GM06990 (cell line): ENCODE measurements at regions not wholly inside any gene's neighbourhood (a gene's known extent, or its start where the extent isn't known, plus 50 kb on each side); places are given as distances from the start of the nearest gene placed in this dataset.

Experiments
- DNase-seq: peaks from one replicate; pipeline ENCODE4 v3.0.0-alpha.2; 2011; ENCODE audit not compliant: insufficient read length; ENCODE audit errors: extremely low read depth
- H3K27me3 ChIP-seq: replicated peaks from 2 replicates; pipeline ENCODE4 v1.6.0; 2011; ENCODE audit warnings: low read length; ENCODE audit not compliant: control insufficient read depth, insufficient read depth
- H3K36me3 ChIP-seq: 2 replicates; pipeline ENCODE4 v1.5.1; 2011; ENCODE audit warnings: low read length; ENCODE audit not compliant: control insufficient read depth, insufficient read depth
- H3K4me3 ChIP-seq: replicated peaks from 2 replicates; pipeline ENCODE4 v1.5.1; 2011; ENCODE audit warnings: low read depth, mild to moderate bottlenecking, control low read depth, low read length
- CTCF ChIP-seq: IDR thresholded peaks from 2 replicates; pipeline ENCODE4 v1.5.1; 2011; ENCODE audit warnings: low read length, control low read depth, mild to moderate bottlenecking, inconsistent platforms; ENCODE audit not compliant: insufficient read depth, poor library complexity, severe bottlenecking

- DNase-seq, result no peak
- H3K36me3 ChIP-seq, result no peaks in the 10 kb centered on the region
- H3K4me3 ChIP-seq, result no peak overlapping the region
- no peak for TF ChIP-seq CTCF
- no peaks in the 10 kb centered on the region; the same call in 1 of the 2 replicates for H3K27me3 ChIP-seq
Measured at GRCh38 chr7:116188-116981, 76.0 kb upstream of the FAM20C start.

- H3K4me3 ChIP-seq, result no peak overlapping the region
- peaks cover 1% of the 10 kb centered on the region for H3K27me3 ChIP-seq
- H3K36me3 ChIP-seq, result no peaks in the 10 kb centered on the region
- TF ChIP-seq CTCF, result no peak
- DNase-seq, result no peak
Measured at GRCh38 chr7:117836-118614, 74.3 kb upstream of the FAM20C start.

DNA sequence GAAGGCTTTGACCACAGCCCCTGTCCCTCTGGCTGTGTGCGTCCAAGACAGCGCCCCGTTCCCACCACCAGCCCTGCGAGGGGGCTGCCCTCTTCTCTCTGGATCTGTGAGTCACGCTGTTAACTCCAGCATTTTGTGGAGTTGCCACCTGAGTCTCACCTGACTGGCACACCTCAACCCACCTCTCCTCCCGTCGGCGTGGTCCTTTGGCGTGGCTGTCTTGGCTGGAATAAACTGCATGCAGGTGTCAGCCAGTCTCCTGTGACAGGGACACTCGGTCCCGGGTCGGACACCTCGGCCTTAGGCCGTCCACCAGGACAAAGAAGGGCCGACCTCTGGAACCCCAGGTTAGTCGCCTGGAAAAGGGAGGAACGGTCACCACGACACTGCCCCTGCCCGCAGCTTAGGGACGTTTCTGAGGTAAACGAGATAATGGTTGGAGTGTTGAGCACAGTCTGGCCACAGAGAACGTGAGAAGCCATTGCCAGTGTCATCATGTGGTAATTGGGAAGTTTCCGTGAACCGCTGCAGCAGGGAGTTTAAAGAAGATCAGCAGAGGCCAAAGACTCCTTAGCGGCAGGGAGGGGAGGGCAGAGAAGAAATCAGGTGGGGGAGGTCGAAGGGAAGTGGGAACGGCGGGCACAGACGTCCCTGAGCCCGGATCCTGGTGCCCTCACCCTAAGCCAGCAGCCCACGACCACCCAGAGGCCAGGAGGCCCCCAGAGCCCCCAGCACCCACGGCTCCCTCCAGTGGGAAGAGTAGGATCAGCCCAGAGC is 73.6 kb upstream of the FAM20C start:
- no peak for TF ChIP-seq CTCF
- Histone ChIP-seq H3K27me3 (peaks cover 1% of the 10 kb centered on the region), H3K4me3 (no peak overlapping the region), H3K36me3 (no peaks in the 10 kb centered on the region)
- DNase-seq, result no peak

DNA sequence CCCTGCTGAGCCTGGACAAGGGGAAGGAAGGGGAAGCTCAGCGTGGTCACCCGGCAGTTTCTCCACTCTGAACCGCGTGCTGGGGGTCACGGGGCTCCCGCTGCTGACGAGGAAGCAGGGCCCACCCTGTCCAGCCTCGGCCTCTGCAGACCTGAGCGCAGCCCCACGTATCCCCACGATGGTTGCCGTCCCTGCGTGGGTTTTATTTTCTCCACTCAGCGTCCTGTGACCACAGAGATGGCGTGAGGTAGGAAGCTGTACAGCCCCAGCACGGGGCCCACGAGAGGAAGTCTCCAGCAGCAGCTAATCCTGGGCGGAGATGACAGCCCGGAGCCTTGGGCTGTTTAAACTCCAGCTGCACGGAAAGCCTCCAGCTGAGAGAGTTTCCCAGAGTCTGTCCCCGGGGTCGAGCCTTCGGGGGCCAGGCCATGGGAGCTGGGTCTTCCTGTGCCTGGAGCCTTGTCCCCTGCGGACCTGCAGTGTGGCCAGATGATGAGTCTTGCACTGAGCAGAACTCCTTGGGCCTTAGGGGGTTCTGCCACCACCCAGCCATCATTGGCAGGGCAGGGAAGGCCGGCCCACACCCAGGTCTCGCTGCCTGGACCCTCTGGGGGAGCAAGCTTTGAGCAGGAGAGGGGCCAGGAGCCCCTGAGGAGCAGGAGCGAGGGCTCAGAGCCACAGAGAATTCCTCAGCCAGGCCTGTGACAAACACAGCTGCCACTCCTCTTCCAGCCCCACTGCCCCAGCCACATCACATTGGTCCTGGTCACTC is 72.8 kb upstream of the FAM20C start:
- H3K36me3 ChIP-seq, result no peaks in the 10 kb centered on the region
- no peak for DNase-seq
- H3K4me3 ChIP-seq, result no peak overlapping the region
- no peak for TF ChIP-seq CTCF
- H3K27me3 ChIP-seq, result peaks cover 1% of the 10 kb centered on the region

GRCh38 chr7:120164-120991 is 72.0 kb upstream of the FAM20C start:
- no peak for DNase-seq
- TF ChIP-seq CTCF, result no peak
- peaks cover 1% of the 10 kb centered on the region for H3K27me3 ChIP-seq
- H3K4me3 ChIP-seq, result no peak overlapping the region
- no peaks in the 10 kb centered on the region for H3K36me3 ChIP-seq
